Stomach (tissue), 4 donors: ENCODE measurements at regions not wholly inside any gene's neighbourhood (a gene's known extent, or its start where the extent isn't known, plus 50 kb on each side); places are given as distances from the start of the nearest gene placed in this dataset.

ENCODE experiments used
- CTCF ChIP-seq, 7 experiments: fragments of 450-650 bp in 4 of 7; fragments of 200-600 bp in 3 of 7; sonication (generic) in 3 of 7; IDR thresholded peaks; one replicate each; pipeline ENCODE4 v1.5.1; 2016 to 2019; ENCODE audit warnings: antibody characterized with exemption in 7 of 7, control low read depth in 2 of 7, mild to moderate bottlenecking in 1 of 7
- EP300 ChIP-seq: sonication (generic); formaldehyde crosslinking; IDR thresholded peaks from one replicate; pipeline ENCODE4 v1.6.1; 2017; ENCODE audit warnings: antibody characterized with exemption
- POLR2A ChIP-seq, 4 donors: fragments of 450-650 bp; IDR thresholded peaks; one replicate each; pipeline ENCODE4 v1.6.1; 2016; ENCODE audit warnings: antibody characterized with exemption in 4 of 4, control low read depth in 2 of 4, mild to moderate bottlenecking in 1 of 4, moderate library complexity in 1 of 4
- POLR2AphosphoS5 ChIP-seq, 3 donors: sonication (generic); formaldehyde crosslinking; IDR thresholded peaks; one replicate each; pipeline ENCODE4 v1.6.1; 2016; ENCODE audit warnings: antibody characterized with exemption in 3 of 3

GRCh38 chr3:168407381-168407780, 311.7 kb upstream of the GOLIM4 start:
- TF ChIP-seq POLR2A (IDR thresholded peaks at IDR 0.05) (no peak), CTCF (IDR thresholded peaks at IDR 0.05) (no peak), POLR2AphosphoS5 (IDR thresholded peaks at IDR 0.05) (no peak), EP300 (no peak)
